GM18867 (cell line): ENCODE measurements at regions not wholly inside any gene's neighbourhood (a gene's known extent, or its start where the extent isn't known, plus 50 kb on each side); places are given as distances from the start of the nearest gene placed in this dataset.

Source experiments
- ATAC-seq: cut with Tn5 transposase; IDR thresholded peaks from one replicate; pipeline ENCODE4 v1.9.1; 2021; ENCODE audit warnings: mild to moderate bottlenecking, moderate library complexity; ENCODE audit not compliant: unreplicated experiment

DNA sequence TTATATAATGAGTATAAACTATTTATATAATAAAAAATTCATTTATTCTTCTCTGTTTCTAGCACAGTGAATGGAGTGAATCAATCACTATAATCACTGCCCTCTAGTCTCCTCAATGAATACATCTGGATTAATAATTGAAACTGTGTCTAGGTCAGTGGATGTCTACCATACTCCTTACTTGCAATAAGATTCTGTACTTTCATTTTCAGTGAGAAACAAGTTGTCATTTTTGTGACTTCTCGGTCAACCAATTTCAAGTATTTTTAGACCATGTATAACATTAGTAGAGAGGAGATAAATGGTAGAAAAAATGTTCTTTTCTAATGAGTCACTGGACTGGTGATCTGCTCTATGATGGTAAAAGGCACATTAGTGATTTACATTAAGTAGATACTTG, 799.6 kb upstream of the CHAC2 start:
- peak; percentile 81 for ATAC-seq

DNA sequence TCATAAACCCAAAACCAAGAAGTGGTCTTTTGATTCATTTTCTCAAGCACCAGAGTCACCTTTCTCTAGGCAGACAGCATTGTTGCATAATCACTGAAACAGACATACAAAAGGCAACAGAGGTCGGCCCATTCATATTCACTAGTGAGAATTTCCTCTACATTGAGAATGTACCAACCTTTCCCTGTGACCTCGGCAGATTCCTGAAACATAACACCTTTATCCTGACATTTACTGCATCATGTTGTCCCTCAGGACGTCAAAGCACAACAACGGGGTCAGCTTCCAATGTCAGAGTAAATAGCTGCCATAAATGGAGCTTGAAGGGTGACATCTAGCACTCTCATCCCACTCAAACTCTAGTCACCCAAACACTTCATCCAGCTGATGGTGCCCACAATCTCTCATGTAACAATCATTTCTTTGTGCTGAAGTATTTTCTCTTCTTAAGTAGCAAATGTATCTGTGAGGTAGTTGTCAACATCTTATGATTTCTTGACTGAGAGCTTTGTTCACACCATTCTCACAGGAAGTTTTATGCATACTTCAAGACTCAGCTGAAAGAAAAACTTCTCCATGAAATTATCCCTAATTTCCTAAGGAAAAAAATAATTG, 802.6 kb upstream of the CHAC2 start:
- ATAC-seq, result no peak

DNA sequence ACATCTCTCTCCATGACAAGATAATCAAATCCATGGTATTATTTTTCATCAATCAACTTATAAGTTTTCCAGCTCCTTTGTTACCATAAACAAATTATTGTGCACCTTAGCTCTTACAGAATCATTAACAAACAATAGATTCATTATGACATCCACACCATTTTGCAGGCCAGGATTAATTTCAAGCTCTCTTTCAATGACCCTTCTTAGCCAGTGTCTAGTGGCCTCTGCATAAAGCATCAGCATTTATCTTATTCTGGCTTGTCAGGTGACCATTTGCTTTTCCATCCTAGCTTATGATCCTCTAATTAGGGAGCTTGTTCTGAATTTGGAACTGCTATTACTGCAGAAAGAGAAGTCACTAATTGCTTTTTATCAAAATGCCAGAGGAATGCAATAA, 806.2 kb upstream of the CHAC2 start:
- no peak for ATAC-seq

DNA sequence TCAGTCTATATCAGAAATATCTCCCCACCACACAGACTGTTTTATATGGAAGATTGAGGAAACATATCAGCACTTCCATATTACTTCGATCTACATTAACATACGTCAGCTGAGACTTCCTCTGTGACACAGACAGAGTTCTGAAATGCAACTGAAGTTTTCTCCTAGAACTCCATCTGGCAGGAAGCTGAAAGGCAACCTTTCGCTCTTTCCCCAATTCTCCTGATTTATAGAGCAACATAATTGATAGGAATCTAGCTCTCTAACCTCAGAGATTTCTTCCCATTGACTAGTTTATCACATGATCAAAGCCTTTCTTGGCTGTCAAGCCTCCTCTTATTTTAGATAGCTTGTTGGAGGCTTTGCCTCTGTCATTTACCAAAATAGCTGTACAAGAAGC, 806.7 kb upstream of the CHAC2 start:
- no peak for ATAC-seq

DNA sequence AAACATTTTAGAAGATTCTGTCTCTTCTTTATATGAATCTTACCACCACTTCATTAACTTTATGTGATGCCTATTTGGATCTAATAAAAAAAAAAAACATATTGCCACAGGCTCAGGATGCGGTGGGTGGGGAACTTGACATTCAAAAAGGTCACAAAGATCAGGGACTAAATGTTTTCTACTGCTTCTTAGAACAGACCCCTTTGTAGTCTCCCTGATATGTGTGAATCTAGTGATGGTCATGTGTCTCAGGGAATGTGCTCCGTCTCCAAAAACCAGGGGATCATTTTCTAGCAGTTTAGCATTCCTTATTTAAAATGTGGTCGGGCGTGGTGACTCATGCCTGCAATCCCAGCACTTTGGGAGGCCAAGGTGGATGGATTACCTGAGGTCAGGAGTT, 807.8 kb upstream of the CHAC2 start:
- no peak for ATAC-seq

DNA sequence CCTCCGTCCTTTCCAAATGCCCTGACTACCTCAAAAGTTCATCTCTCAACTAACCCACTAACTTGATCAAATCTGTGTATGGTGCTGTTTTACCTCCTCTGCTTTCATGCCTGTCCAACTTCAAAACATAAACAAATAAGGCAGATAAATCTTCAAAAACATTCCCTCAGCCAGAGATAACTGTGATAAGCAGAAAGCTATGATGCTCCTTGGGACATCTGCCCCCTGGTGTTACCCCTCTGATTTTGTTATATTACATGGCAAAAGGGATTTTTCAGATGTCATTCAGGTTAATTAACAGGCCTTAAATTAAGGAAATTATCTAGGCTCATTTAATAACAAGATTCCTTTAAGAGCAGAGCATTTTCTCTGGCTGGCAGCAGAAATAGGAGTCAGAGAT, 810.8 kb upstream of the CHAC2 start:
- ATAC-seq, result no peak

DNA sequence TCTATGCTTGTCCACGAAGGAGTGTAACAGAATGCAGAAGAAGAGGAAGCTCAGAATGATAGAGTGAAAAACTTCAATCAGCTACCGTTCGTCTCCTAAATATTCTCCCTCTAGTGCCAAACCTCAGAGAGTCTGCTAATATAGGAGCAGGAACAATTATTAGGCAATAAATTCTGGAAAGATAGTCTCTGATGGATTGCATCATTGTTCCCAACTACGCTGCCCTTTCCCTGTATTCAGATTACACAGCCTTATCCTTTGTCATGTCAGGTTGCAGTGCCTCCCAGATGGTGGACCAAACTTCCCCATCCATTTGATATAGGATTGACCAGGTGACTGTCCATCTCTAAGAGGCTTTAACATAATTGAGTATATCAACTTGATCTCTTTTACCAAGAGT, 811.5 kb upstream of the CHAC2 start:
- ATAC-seq, result no peak

DNA sequence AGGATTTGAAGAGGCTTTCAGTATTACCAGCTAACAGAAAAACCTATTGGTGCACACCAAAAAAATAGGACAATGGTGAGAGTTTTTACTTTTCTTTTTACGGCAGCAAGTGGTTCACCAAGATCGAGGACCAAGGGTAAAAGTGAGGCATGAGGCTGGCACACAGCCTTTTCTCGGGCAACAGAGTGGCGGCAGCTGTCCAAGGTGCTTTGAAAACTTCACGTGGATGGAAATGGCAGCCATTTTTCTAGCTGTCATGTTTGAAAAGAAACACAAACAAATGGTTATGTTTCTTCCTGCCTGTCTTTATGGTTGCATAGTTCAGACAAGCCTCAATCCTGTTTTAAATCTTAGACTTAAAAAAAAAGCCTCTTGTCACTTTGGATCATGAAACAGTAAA, 812.5 kb upstream of the CHAC2 start:
- ATAC-seq, result no peak

DNA sequence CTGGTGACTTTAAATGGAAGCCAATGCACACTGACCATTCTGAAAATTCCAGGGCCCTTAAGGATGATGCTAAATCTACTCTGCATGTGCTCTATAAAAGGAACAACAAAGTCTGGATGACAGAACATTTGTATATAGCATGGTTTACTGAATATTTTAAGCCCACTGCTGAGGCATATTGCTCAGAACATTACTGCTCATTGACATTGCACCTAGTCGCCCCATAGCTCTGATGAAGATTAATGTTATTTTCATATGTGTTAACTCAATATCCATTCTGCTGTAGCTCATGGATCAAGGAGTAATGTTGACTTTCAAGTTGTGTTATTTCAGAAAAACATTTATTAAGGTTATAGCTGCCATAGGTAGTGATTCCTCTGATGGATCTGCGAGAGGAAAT, 827.5 kb upstream of the CHAC2 start:
- ATAC-seq, result no peak

DNA sequence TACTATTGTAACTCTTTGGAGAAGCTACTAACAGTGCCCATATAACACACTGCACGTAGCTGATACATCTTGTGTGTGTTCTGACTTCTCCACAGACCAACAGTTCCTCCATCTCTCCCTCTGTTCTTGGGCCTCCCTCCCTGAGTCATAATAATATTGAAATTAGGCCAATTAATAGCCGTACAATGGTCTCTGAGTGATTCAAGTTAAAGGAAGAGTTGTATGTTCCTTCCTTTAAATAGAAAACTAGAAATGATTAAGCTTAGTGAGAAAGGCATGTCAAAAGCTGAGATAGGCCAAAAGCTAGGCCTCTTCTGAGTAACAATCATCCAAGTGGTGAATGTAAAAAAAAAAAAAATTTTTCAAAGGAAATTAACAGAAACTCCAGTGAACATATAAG, 828.4 kb upstream of the CHAC2 start:
- ATAC-seq, result no peak

DNA sequence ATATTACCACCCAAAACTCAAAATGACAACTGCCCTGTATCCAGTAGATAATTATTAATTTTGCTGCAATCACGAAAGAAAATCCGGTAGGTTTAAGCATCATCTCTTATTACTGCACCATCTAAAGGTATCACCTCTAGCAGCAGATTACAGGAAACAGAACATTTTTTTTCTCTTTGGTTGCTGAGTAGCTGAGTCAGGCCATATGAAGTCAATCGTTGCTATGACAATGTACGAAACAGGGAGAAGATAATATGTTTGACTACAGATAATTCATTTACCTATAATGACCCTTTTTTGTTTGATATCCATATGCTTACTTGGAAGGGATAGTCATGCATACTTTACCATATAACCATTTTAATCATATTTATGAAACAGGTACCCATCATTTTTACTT, 831.6 kb upstream of the CHAC2 start:
- no peak for ATAC-seq

DNA sequence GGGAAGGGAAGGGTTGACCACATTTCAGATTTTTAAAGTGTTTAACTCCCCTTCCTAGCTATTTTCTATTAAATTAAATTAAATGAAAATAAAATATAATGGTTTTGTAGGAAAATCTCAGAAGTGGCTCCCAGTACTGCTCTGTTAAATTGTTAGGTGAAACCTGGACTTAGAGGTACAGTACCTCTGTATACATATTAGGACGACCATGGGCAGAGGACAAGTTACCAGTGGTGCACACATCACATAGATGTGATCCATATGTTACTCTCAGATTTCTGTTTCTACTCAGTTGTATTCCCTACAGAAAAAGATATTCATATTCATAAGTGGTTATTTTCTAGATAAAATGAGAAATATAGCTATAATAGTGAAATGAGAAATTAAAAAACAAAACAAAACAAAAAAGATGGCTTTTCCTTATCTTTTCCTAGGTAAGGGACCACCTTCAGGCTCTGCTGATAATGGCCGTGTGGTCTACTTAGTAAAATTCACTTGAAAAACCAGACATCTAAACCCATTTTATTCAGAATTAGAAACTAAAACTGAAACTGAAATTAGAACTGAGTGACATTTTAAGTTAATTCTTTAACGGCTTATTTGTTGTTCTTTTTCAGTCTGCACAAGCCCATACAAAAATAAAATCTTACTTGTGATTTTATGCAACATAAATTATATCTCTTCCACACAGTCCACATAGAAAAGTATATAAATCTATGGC, 832.5 kb upstream of the CHAC2 start:
- peak; percentile 23 for ATAC-seq

DNA sequence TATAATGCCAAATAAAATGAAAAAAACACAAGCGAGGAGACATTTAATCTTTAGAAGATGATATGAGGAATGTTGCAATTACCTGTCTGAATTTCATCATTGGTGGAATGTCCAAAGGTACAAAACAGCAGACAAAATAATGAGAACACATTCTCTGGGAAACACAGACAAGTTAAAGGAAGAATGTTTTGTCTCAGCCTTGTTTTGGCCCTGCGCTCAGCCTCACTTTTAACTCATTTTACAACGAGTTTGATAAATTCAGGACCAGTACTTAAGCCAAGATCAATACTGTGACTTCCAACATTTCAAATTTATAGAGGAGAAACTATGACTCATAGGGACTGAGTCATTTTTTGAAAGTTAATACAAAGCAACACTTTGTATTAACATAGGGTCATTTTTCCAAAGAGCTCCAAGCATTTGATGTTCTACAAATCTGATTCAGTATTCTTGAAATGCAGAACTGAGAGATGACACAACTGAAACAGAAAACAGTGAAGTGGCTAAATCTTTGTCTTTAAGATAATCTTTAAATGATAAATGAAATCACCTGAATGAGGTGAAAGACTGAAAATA, 833.2 kb upstream of the CHAC2 start:
- peak; percentile 37 for ATAC-seq

DNA sequence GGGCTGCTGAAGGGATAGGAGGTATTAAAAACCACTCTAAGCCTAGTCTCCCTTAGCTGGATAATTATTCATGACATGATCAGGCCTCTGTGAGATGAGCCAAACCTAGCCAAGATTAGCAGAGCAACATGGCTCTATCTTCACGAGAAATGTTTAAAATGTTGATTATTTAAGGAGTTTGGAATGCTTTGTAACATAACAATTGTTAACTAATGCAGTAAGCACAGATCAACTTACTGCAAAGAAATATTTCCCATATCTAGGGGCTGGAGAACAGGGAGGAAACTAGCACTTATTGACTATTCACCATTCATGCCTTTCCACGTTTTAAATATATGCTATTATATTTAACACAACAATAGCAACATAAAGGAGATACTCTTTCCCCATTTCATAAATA, 833.7 kb upstream of the CHAC2 start:
- no peak for ATAC-seq

DNA sequence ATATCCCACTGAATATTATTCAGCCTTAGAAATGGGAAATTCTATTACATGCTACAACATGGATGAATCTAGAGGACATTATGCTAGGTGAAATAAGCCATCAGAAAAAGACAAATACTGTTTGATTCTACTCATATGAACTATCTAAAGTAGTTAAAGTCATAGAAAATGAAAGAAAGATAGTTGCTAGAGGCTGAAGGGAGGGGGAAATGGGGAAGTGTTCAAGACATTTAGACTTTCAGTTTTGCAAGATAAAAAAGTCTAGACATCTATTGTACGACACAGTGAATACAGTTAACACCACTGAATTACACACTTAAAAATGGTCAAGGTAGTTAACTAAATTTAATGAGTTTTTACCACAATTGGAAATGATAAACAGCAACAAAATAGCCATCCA, 835.9 kb upstream of the CHAC2 start:
- ATAC-seq, result peak; percentile 80

DNA sequence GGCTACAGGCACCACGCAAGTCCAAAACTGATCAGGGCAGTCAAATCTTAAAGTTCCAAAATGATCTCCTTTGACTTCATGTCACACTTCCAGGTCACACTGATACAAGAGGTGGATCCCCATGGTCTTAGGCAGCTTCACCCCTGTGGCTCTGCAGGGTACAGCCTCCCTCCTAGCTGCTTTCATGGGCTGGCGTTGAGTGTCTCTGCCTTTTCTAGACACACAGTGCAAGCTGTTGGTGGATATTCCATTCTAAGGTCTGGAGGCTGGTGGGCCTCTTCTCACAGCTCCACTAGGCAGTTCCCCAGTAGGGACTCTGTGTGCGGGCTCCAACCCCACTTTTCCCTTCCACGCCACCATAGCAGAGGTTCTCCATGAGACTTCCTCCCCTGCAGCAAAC, 838.2 kb upstream of the CHAC2 start:
- ATAC-seq, result no peak

DNA sequence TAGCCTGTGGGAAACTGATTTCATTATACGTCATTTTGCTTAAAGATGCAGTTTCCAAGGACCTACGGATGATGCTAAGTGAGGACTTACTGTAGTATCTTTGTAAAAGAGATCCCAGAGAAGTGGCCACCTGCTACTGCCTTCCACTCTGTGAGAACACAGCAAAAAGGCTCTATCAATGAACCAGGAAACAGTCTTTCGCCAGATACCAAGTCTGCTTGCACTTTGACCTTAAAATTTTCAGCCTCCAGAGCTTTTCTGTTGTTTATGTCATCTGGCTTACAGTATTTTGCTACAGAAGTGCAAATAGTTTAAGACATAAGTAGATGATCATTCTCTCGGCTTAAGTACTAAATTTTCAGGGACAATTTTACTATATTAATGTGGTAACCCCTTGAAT, 847.9 kb upstream of the CHAC2 start:
- no peak for ATAC-seq

DNA sequence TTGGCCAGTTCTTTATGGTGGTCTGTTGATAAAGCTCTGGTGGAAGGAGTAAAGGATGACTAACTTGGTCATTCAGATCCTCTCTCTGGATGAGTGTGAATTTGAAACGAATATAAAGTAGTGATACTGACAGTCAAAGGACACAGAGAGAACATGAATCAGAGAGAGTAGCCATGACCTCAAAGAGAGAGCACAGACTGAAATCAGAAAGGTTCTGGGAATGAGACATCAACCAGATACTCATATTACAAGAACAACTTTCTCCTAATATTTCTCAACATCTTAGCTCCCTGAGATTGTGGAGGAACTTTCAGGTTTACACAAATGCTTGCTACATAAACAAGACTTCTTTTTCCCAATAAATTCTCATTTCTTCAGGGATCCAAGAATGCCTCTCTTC, 849.1 kb upstream of the CHAC2 start:
- no peak for ATAC-seq

DNA sequence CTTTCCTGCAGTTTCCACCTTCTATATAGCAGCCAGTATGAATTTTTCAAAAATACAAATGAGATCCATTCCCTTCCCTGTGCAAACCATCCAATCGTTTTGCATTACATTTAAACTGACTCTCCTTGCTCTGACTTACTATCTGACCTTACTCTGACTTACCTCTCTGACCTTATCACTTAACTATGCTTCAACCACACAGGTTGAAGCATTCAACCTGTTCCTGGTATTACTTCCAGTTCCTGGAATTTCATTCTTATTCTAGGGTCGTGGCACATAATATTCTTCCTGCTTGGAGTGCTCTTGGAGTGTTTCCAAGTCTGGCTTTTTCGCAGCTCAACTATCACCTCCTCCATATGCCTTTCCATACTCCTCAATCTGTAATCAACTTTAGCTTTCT, 850.6 kb upstream of the CHAC2 start:
- ATAC-seq, result no peak

DNA sequence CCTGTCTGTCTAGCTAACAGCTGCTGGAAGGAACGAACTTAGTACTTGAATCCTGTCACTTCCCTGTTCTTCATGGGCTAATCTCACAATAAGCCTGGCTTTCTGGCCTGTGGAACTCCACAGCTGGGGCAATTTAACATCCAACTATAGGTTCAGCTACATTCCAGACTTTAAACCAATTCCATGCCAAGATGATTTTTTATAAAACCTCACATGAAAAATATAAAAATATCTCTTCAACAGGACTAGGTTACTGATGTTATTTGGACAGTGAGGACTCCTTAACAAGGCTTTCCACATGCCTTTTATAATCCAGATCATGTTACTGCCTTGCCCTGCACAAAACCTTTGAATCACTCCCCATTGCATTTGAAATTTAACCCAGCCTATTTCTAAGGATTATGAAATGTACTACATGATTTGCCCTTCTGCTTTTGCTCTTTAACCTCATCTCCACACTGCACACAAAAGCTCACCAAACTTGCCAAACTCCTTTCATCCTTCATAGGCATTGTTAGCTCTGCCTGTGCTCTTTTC, 863.2 kb upstream of the CHAC2 start:
- ATAC-seq, result no peak

DNA sequence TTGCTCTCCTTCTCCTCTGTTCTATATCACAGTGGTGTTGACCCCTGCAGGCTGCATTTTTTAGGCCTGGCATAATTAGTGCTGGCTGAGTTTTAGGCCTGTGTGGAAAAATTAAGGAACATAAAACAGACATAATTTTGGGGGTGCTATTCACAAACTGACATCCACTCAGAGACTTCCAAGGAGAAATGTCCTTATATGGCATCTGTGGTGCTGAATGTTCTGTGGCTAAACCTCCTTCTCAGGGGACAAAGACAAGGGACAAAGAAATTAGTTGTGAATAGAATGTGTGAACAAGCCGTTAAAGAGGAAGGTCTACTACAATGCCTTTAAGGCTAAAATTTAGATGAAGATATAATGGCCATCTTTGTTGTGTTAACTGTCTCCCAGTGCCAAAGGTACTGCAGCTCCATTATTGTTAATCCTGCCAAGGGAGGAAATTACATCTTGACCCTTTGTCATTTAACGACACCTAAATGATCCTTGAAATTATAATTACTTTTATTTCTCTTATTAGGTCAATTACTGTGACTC, 870.0 kb upstream of the CHAC2 start:
- ATAC-seq, result no peak

DNA sequence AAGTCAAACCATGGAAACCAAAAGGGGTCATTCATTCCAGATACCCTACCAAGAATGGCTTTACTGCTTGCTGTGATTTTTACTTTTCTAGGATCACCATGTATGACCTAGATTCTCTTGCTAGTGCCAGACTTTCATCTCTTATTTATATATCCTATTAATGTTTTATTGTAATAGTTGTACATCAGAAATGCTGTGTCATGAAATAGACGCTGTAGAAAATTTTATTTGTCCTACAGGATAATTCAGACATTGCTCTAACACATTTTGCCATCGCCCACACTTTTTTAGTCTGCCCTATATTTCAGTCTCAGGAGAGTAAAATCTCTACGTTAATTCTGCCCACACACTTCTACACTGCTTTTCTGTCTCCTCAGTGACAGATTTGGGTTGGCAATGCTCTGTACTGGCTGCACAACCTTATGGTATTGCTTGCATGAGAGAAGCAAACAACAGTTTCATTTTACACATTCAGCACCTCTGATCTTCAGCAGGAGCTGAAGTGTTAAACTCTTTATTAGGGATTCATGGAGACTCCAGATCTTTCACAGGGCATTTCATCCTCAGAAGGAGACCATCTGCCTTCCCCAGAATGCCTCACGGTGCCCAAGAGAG, 871.8 kb upstream of the CHAC2 start:
- no peak for ATAC-seq
